Karpas-422 (cell line): ENCODE measurements at regions not wholly inside any gene's neighbourhood (a gene's known extent, or its start where the extent isn't known, plus 50 kb on each side); places are given as distances from the start of the nearest gene placed in this dataset.
"Not testable (repeated sequence)": the region's sequence is repeated elsewhere in the genome, so short reads cannot be mapped to it uniquely, and the experiment has no call there.

Experiments
- DNase-seq: peaks from one replicate; pipeline ENCODE4 v3.0.0-alpha.2; 2015
- H2AFZ ChIP-seq: fragments of 200-600 bp; sonication (generic); 2 replicates; pipeline ENCODE4 v1.6.1; 2014; ENCODE audit warnings: antibody characterized with exemption, low read length, mixed read lengths
- H3K27ac ChIP-seq: fragments of 200-600 bp; sonication (generic); 2 replicates; pipeline ENCODE4 v1.5.1; 2014; ENCODE audit warnings: mild to moderate bottlenecking, low read length, moderate library complexity
- H3K27me3 ChIP-seq: fragments of 200-600 bp; sonication (generic); 2 replicates; pipeline ENCODE4 v1.6.1; 2014; ENCODE audit warnings: low read length, mixed read lengths
- H3K36me3 ChIP-seq: fragments of 200-600 bp; sonication (generic); 2 replicates; pipeline ENCODE4 v1.6.1; 2014; ENCODE audit warnings: low read length, mixed read lengths; ENCODE audit not compliant: insufficient read depth
- H3K4me1 ChIP-seq: fragments of 200-600 bp; sonication (generic); 2 replicates; pipeline ENCODE4 v1.6.1; 2014; ENCODE audit warnings: mild to moderate bottlenecking, low read length, mixed read lengths
- H3K4me2 ChIP-seq: fragments of 200-600 bp; sonication (generic); 2 replicates; pipeline ENCODE4 v1.6.1; 2014; ENCODE audit warnings: low read length, low read depth, mild to moderate bottlenecking; ENCODE audit not compliant: poor library complexity, severe bottlenecking
- H3K4me3 ChIP-seq: fragments of 200-600 bp; sonication (generic); 2 replicates; pipeline ENCODE4 v1.5.1; 2014; ENCODE audit warnings: mild to moderate bottlenecking, antibody characterized with exemption, low read length, mixed read lengths
- H3K79me2 ChIP-seq: fragments of 200-600 bp; sonication (generic); 2 replicates; pipeline ENCODE4 v1.6.1; 2014; ENCODE audit warnings: mild to moderate bottlenecking, low read length, mixed read lengths
- H3K9ac ChIP-seq: fragments of 200-600 bp; sonication (generic); 2 replicates; pipeline ENCODE4 v1.6.0; 2014; ENCODE audit warnings: low read length
- H3K9me2 ChIP-seq: fragments of 200-600 bp; sonication (generic), shearing (Covaris generic); replicated peaks from 2 replicates; pipeline ENCODE4 v1.6.0; 2014; ENCODE audit warnings: mild to moderate bottlenecking, low read length, moderate library complexity; ENCODE audit not compliant: insufficient read depth
- H3K9me3 ChIP-seq: fragments of 300-700, 200-600 bp; sonication (generic); 2 replicates; pipeline ENCODE4 v1.6.1; 2014; ENCODE audit warnings: low read length, mixed read lengths
- H4K20me1 ChIP-seq: fragments of 200-600 bp; sonication (generic); 2 replicates; pipeline ENCODE4 v1.6.1; 2014; ENCODE audit warnings: mild to moderate bottlenecking, antibody characterized with exemption, low read length, low read depth; ENCODE audit not compliant: insufficient read depth

DNA sequence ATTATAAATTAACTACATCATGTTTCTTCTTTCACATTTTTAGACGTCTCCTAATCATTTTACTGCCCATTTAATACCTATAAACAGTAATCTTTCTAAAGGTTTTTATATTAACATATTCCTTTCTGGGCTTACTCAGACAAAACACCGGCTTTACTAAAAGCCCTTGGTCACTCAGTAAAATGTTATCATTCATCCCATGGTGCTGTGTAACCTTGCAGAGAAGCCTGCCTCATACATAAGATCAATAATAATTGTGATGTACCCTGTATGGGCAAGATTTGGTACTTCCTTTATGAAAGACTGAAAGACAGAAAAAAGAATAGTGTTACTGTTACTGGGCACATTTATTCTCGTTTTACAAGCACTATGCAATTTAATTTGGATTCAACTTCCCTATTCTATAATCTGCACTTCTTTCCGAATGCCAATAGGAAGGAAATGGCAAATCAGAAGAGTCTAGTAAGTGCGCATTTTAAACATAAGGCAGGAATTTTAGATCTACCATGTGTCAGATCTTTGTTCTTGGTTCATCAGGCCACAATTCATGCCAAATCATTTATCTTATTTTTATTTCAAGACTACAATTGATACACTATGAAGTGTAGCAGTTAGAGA lies 522.2 kb downstream of the CSNK1G3 start:
- H3K9me3 ChIP-seq: no peaks in the 10 kb centered on the region
- no peaks in the 10 kb centered on the region for H3K79me2 ChIP-seq
- no peaks in the 10 kb centered on the region for H4K20me1 ChIP-seq
- H3K27me3 ChIP-seq: no peaks in the 10 kb centered on the region
- no peak overlapping the region for H3K4me2 ChIP-seq
- H3K4me1 ChIP-seq: no peaks in the 10 kb centered on the region
- H3K9me2 ChIP-seq: no peaks in the 10 kb centered on the region
- no peak overlapping the region for H3K4me3 ChIP-seq
- no peaks in the 10 kb centered on the region for H3K36me3 ChIP-seq
- H3K27ac ChIP-seq: no peak overlapping the region
- DNase-seq: no peak
- H2AFZ ChIP-seq: no peak overlapping the region
- no peak overlapping the region for H3K9ac ChIP-seq

DNA sequence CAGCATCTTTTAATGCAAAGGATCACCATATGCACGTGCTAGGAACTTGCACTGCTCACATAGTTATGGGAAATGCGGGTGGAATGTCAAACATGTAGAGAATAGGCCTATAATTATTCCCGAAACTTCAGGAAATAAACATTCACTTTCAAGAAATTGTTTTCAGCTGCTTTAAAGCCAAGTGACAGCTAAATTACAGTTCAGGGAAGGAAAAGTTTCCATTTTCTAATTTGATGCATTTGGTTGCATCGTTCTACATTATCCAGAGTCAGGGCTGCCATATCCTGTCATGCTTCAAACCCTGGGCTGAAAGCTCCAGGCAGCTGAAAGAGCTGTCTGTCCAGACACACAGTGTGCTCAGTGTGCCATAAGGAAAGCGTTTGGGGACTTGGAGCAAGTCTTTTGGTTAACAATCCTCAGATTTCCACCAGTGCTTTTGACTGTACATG lies 518.1 kb downstream of the CSNK1G3 start:
- Histone ChIP-seq H3K9me3 (no peaks in the 10 kb centered on the region), H4K20me1 (no peaks in the 10 kb centered on the region), H3K27me3 (no peaks in the 10 kb centered on the region), H3K36me3 (no peaks in the 10 kb centered on the region), H3K27ac (no peak overlapping the region), H3K4me1 (no peaks in the 10 kb centered on the region), H3K4me2 (no peak overlapping the region), H2AFZ (no peak overlapping the region), H3K4me3 (no peak overlapping the region), H3K9me2 (no peaks in the 10 kb centered on the region), H3K79me2 (no peaks in the 10 kb centered on the region), H3K9ac (no peak overlapping the region)
- no peak for DNase-seq

DNA sequence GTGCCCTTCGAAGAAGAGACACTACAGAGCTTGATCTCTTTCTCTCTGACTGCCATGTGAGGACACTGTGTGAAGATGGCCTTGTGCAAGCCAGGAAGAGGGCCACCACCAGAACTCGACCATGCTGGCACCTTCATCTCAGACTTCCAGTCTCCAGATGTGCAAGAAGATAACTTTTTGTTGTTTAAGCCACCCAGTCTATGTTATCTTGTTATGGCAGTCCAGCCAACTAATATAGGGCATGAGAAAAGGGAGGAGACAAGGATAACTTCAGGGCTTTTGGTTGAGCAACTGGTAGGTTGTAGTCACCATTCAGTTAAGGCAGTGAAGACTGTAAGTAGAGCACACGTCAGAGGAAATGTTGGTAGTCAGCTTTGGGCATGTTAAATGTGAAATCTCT lies 515.5 kb downstream of the CSNK1G3 start:
- Histone ChIP-seq H3K9ac (no peak overlapping the region), H3K27ac (no peak overlapping the region), H3K4me1 (no peaks in the 10 kb centered on the region), H3K4me3 (no peak overlapping the region), H3K9me2 (no peaks in the 10 kb centered on the region), H3K36me3 (no peaks in the 10 kb centered on the region), H4K20me1 (no peaks in the 10 kb centered on the region), H3K4me2 (no peak overlapping the region), H3K79me2 (no peaks in the 10 kb centered on the region), H3K9me3 (no peaks in the 10 kb centered on the region), H3K27me3 (no peaks in the 10 kb centered on the region), H2AFZ (no peak overlapping the region)
- no peak for DNase-seq

DNA sequence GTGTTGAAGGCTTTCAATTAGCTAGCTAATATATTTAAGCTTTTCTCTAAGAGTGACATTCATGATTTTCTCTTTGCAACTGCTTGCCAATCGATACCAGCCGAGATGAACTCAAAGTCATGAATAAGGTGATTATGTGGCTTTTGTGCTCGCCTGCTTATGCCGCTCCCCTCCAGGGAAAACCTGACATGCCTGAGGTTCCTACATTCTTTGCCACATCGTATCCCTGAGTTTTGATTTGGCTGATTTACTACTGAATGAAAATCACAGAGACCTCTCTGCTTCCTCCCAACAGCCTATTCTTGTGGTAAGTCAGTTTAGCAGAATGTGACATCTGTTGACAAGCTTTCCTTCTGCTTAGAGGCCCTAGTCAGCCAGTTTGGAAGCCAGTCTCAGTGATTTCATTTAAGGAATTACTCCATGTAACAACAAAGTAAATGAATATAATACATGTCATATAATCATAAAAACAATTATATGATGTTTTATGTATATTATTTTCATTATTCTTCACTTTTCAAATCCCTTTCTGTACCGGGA lies 513.4 kb downstream of the CSNK1G3 start:
- Histone ChIP-seq H4K20me1 (no peaks in the 10 kb centered on the region), H2AFZ (no peak overlapping the region), H3K4me1 (no peaks in the 10 kb centered on the region)

DNA sequence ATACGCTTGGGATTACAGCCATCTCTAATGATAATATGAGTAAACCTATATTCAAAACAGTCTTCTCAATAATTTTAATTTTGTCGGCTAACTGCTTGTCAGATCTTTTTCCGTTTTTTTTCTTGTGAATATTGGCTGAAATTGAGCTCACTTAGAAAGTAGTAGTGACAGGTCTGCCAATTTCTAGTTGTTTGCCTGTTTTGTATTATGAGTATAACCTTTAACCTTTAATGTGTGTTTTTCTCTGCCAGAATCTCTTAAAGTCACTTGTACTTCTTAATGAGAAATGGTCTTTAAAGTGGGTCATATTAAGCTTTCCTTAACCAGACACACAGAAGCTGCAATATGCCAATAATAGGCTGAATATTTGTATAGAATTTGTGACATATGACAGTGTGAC lies 511.0 kb downstream of the CSNK1G3 start:
- H3K36me3 ChIP-seq: no peaks in the 10 kb centered on the region
- no peaks in the 10 kb centered on the region for H3K4me1 ChIP-seq
- H3K27me3 ChIP-seq: no peaks in the 10 kb centered on the region
- no peaks in the 10 kb centered on the region for H3K9me2 ChIP-seq
- no peaks in the 10 kb centered on the region for H4K20me1 ChIP-seq
- no peak overlapping the region for H3K9ac ChIP-seq
- H2AFZ ChIP-seq: no peak overlapping the region
- no peak for DNase-seq
- no peak overlapping the region for H3K27ac ChIP-seq
- no peak overlapping the region for H3K4me2 ChIP-seq
- H3K4me3 ChIP-seq: no peak overlapping the region
- H3K79me2 ChIP-seq: no peaks in the 10 kb centered on the region
- no peaks in the 10 kb centered on the region for H3K9me3 ChIP-seq

More for the DNA sequence above, 513.4 kb downstream of the CSNK1G3 start:
- H3K9ac ChIP-seq: no peak overlapping the region
- no peaks in the 10 kb centered on the region for H3K27me3 ChIP-seq
- no peaks in the 10 kb centered on the region for H3K36me3 ChIP-seq
- H3K9me2 ChIP-seq: no peaks in the 10 kb centered on the region
- H3K4me3 ChIP-seq: no peak overlapping the region
- no peaks in the 10 kb centered on the region for H3K9me3 ChIP-seq
- no peaks in the 10 kb centered on the region for H3K79me2 ChIP-seq
- DNase-seq: no peak
- H3K4me2 ChIP-seq: no peak overlapping the region
- no peak overlapping the region for H3K27ac ChIP-seq

DNA sequence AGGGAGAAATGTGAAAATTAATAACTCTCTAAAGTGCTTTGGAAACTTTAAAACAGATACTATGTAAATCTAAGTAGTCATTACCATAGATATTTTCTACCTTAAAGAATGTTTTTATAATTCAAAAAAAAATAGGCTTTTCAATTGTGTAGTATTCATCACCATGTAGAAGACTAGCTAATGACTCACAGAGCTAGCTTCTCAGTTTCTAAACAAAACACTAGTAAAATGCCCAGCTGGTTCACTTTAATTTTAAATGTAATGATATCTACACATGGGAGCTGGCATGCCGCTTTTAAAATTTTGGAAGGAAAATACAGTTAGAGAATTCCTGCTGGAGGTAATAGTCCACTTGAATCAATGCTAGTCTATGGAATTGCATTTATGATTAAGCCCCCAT lies 509.8 kb downstream of the CSNK1G3 start:
- Histone ChIP-seq H3K27ac (no peak overlapping the region), H3K9me3 (no peaks in the 10 kb centered on the region), H3K9me2 (no peaks in the 10 kb centered on the region), H3K79me2 (no peaks in the 10 kb centered on the region), H3K27me3 (no peaks in the 10 kb centered on the region), H3K36me3 (no peaks in the 10 kb centered on the region), H3K4me2 (no peak overlapping the region), H4K20me1 (no peaks in the 10 kb centered on the region), H3K4me1 (no peaks in the 10 kb centered on the region), H3K9ac (no peak overlapping the region), H2AFZ (no peak overlapping the region), H3K4me3 (no peak overlapping the region)
- no peak for DNase-seq

DNA sequence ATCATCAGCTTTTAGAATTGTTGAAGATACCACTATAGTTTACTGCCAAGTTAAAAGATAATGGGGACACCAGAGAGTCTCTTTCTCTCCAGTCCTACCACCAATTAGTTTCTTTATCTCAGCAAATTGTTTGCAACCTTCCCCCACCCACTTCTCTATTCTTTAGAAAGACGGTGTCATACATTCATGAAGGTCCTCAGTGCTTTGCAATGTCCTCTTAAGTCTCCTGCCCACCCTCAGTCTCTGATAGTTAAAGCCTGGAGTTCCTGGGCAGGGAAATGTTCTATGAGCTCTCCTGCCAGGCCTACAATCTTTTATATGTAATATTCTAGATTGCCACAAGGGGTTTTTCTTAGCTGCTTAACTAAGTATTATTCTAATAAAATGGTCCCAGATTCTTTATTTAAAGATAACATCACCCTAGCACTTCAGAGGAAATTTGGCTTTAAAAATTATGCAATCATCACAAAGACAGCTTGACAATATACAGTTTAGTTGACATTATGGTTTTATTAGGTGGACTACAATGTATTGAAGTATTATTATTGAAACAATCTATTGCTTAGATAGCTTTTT lies 509.2 kb downstream of the CSNK1G3 start:
- Histone ChIP-seq H4K20me1 (no peaks in the 10 kb centered on the region), H2AFZ (no peak overlapping the region), H3K4me2 (no peak overlapping the region), H3K27me3 (no peaks in the 10 kb centered on the region), H3K27ac (no peak overlapping the region), H3K4me1 (no peaks in the 10 kb centered on the region), H3K9ac (no peak overlapping the region), H3K36me3 (no peaks in the 10 kb centered on the region), H3K79me2 (no peaks in the 10 kb centered on the region), H3K9me3 (no peaks in the 10 kb centered on the region), H3K4me3 (no peak overlapping the region), H3K9me2 (no peaks in the 10 kb centered on the region)
- peak; percentile 52 for DNase-seq

DNA sequence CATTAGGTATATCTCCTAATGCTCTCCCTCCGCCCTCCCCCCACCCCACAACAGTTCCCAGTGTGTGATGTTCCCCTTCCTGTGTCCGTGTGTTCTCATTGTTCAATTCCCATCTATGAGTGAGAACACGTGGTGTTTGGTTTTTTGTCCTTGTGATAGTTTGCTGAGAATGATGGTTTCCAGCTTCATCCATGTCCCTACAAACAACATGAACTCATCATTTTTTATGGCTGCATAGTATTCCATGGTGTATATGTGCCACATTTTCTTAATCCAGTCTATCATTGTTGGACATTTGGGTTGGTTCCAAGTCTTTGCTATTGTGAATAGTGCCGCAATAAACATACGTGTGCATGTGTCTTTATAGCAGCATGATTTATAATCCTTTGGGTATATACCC lies 505.3 kb downstream of the CSNK1G3 start:
- not testable (repeated sequence) for H2AFZ ChIP-seq, H3K9me2 ChIP-seq, DNase-seq, H3K27ac ChIP-seq, H3K36me3 ChIP-seq, H3K27me3 ChIP-seq, H3K9ac ChIP-seq, H3K4me3 ChIP-seq, H3K4me1 ChIP-seq, H3K9me3 ChIP-seq, H3K79me2 ChIP-seq, H3K4me2 ChIP-seq, H4K20me1 ChIP-seq
